HCEC 1CT (cell line): ENCODE measurements at regions not wholly inside any gene's neighbourhood (a gene's known extent, or its start where the extent isn't known, plus 50 kb on each side); places are given as distances from the start of the nearest gene placed in this dataset.
"Not testable (repeated sequence)": the region's sequence is repeated elsewhere in the genome, so short reads cannot be mapped to it uniquely, and the experiment has no call there.

ENCODE experiments used
- DNase-seq: peaks from one replicate; pipeline ENCODE4 v3.0.0-alpha.2; 2017

GRCh38 chr2:191476901-191477300 lies 201.0 kb upstream of the NABP1 start:
- DNase-seq: no peak

GRCh38 chr2:191478799-191479679 lies 198.9 kb upstream of the NABP1 start:
- DNase-seq: no peak

- DNase-seq: no peak
These were observed 198.3 kb upstream of the NABP1 start for GRCh38 chr2:191479680-191480023.

GRCh38 chr2:191481305-191482070 lies 196.4 kb upstream of the NABP1 start:
- peak; percentile 7 for DNase-seq

GRCh38 chr2:191483117-191483516 lies 194.8 kb upstream of the NABP1 start:
- DNase-seq: no peak

GRCh38 chr2:191486584-191487320 lies 191.2 kb upstream of the NABP1 start:
- DNase-seq: peak; percentile 97

- no peak for DNase-seq
These were observed 189.8 kb upstream of the NABP1 start for GRCh38 chr2:191488135-191488534.

- DNase-seq: no peak
These were observed 188.8 kb upstream of the NABP1 start for GRCh38 chr2:191489177-191489576.

GRCh38 chr2:191496838-191497237 lies 181.1 kb upstream of the NABP1 start:
- DNase-seq: no peak

- DNase-seq: no peak
These were observed 180.1 kb upstream of the NABP1 start for GRCh38 chr2:191497822-191498221.

GRCh38 chr2:191499050-191499449 lies 178.9 kb upstream of the NABP1 start:
- no peak for DNase-seq

- DNase-seq: no peak
These were observed 177.9 kb upstream of the NABP1 start for GRCh38 chr2:191499874-191500565.

GRCh38 chr2:191500566-191500883 lies 177.4 kb upstream of the NABP1 start:
- DNase-seq: no peak

GRCh38 chr2:191500884-191501560 lies 176.9 kb upstream of the NABP1 start:
- DNase-seq: no peak

GRCh38 chr2:191501561-191502168 lies 176.3 kb upstream of the NABP1 start:
- DNase-seq: peak; percentile 48

- DNase-seq: no peak
These were observed 171.4 kb upstream of the NABP1 start for GRCh38 chr2:191506515-191506914.

GRCh38 chr2:191507252-191507853 lies 170.6 kb upstream of the NABP1 start:
- not testable (repeated sequence) for DNase-seq

GRCh38 chr2:191508738-191509137 lies 169.2 kb upstream of the NABP1 start:
- DNase-seq: no peak

- no peak for DNase-seq
These were observed 165.6 kb upstream of the NABP1 start for GRCh38 chr2:191512216-191512835.

- no peak for DNase-seq
These were observed 165.1 kb upstream of the NABP1 start for GRCh38 chr2:191512874-191513273.

GRCh38 chr2:191514613-191515012 lies 163.3 kb upstream of the NABP1 start:
- no peak for DNase-seq
